GM23338 (cell line): ENCODE measurements at regions not wholly inside any gene's neighbourhood (a gene's known extent, or its start where the extent isn't known, plus 50 kb on each side); places are given as distances from the start of the nearest gene placed in this dataset.

Source experiments
- ATAC-seq: fragments of 200-7000 bp; cut with Tn5 transposase; 3 replicates; pipeline ENCODE4 v1.9.1; 2020
- DNase-seq: peaks from one replicate; pipeline ENCODE4 v3.0.0-alpha.2; 2015; ENCODE audit warnings: low spot score
- H2AFZ ChIP-seq: fragments of 200-600 bp; sonication (generic); 2 replicates; pipeline ENCODE4 v1.8.0; 2016; ENCODE audit warnings: antibody characterized with exemption, mild to moderate bottlenecking, moderate library complexity
- H3F3A ChIP-seq: fragments of 200-600 bp; sonication (generic); replicated peaks from 2 replicates; pipeline ENCODE4 v1.8.0; 2017; ENCODE audit warnings: antibody characterized with exemption, mixed run types, low read depth
- H3K27ac ChIP-seq: fragments of 200-600 bp; sonication (generic); 2 replicates; pipeline ENCODE4 v1.6.1; 2016; ENCODE audit warnings: low read depth
- H3K27me3 ChIP-seq: fragments of 200-600 bp; sonication (generic); 2 replicates; pipeline ENCODE4 v1.8.0; 2016; ENCODE audit warnings: mild to moderate bottlenecking, mixed run types, moderate library complexity; ENCODE audit not compliant: insufficient read depth
- H3K36me3 ChIP-seq: fragments of 200-600 bp; sonication (generic); 2 replicates; pipeline ENCODE4 v1.8.0; 2016; ENCODE audit warnings: mild to moderate bottlenecking; ENCODE audit not compliant: insufficient read depth
- H3K4me1 ChIP-seq: fragments of 200-600 bp; sonication (generic); 2 replicates; pipeline ENCODE4 v1.8.0; 2016; ENCODE audit warnings: mild to moderate bottlenecking, moderate library complexity; ENCODE audit not compliant: insufficient read depth
- H3K4me2 ChIP-seq: fragments of 200-600 bp; sonication (generic); 2 replicates; pipeline ENCODE4 v1.7.1; 2017; ENCODE audit warnings: mixed run types
- H3K4me3 ChIP-seq: fragments of 200-600 bp; sonication (generic); 2 replicates; pipeline ENCODE4 v1.6.1; 2016; ENCODE audit warnings: mixed run types
- H3K79me2 ChIP-seq: fragments of 200-600 bp; sonication (generic); replicated peaks from 2 replicates; pipeline ENCODE4 v1.8.0; 2017; ENCODE audit warnings: mild to moderate bottlenecking; ENCODE audit not compliant: insufficient read depth
- H3K9me2 ChIP-seq: fragments of 200-600 bp; sonication (generic); 2 replicates; pipeline ENCODE4 v1.8.0; 2017; ENCODE audit not compliant: insufficient read depth
- H4K20me1 ChIP-seq: fragments of 200-600 bp; sonication (generic); replicated peaks from 2 replicates; pipeline ENCODE4 v1.8.0; 2017; ENCODE audit warnings: mild to moderate bottlenecking; ENCODE audit not compliant: insufficient read depth
- H3K27ac Mint-ChIP-seq: 2 replicates; pipeline ENCODE4 v1.8.0; 2020; ENCODE audit warnings: inconsistent platforms, mild to moderate bottlenecking, moderate library complexity, mixed read lengths
- H3K27me3 Mint-ChIP-seq: 3 replicates; pipeline ENCODE4 v1.8.0; 2022; ENCODE audit warnings: low read depth, mild to moderate bottlenecking, moderate library complexity, mixed read lengths, inconsistent platforms; ENCODE audit not compliant: insufficient read depth, poor library complexity
- H3K36me3 Mint-ChIP-seq: 3 replicates; pipeline ENCODE4 v1.8.0; 2021; ENCODE audit warnings: low read depth, mild to moderate bottlenecking, inconsistent platforms, moderate library complexity, mixed read lengths
- H3K4me1 Mint-ChIP-seq: 3 replicates; pipeline ENCODE4 v1.8.0; 2020; ENCODE audit warnings: mild to moderate bottlenecking, inconsistent platforms, mixed read lengths
- H3K4me3 Mint-ChIP-seq: 3 replicates; pipeline ENCODE4 v1.8.0; 2021; ENCODE audit warnings: moderate library complexity, mild to moderate bottlenecking, inconsistent platforms, mixed read lengths
- H3K9me3 Mint-ChIP-seq: 3 replicates; pipeline ENCODE4 v1.8.0; 2020; ENCODE audit warnings: moderate library complexity, mild to moderate bottlenecking, inconsistent platforms, mixed read lengths
- CREB1 ChIP-seq: fragments of 250-450 bp; sonication (Bioruptor Pico); IDR thresholded peaks from 2 replicates; pipeline ENCODE4 v1.5.0; 2020; ENCODE audit warnings: low read depth, mild to moderate bottlenecking, moderate library complexity
- ETS1 ChIP-seq: IDR thresholded peaks from 2 replicates; pipeline ENCODE4 v1.6.1; 2016; ENCODE audit warnings: antibody characterized with exemption
- EZH2 ChIP-seq: fragments of 200-600 bp; sonication (generic); IDR thresholded peaks from one replicate; pipeline ENCODE4 v1.8.0; 2017; ENCODE audit warnings: antibody characterized with exemption, mild to moderate bottlenecking, low read depth; ENCODE audit not compliant: unreplicated experiment
- EZH2phosphoT487 ChIP-seq: fragments of 200-600 bp; sonication (generic); IDR thresholded peaks from one replicate; pipeline ENCODE4 v1.8.1; 2018; ENCODE audit warnings: antibody characterized with exemption; ENCODE audit not compliant: unreplicated experiment
- NANOG ChIP-seq: IDR thresholded peaks from 2 replicates; pipeline ENCODE4 v1.6.1; 2016; ENCODE audit warnings: antibody characterized with exemption, borderline replicate concordance
- POLR2AphosphoS5 ChIP-seq: IDR thresholded peaks from 2 replicates; pipeline ENCODE4 v1.6.1; 2016; ENCODE audit warnings: antibody characterized with exemption, low read depth
- STAT1 ChIP-seq: IDR thresholded peaks from one replicate; pipeline ENCODE4 v1.6.1; 2016; ENCODE audit warnings: antibody characterized with exemption; ENCODE audit not compliant: unreplicated experiment
- ZNF331 ChIP-seq: fragments of 250-450 bp; sonication (Bioruptor Pico); IDR thresholded peaks from 2 replicates; pipeline ENCODE4 v1.5.0; 2020; ENCODE audit warnings: low read depth, mild to moderate bottlenecking, moderate library complexity
- ZNF462 ChIP-seq: fragments of 250-450 bp; sonication (Bioruptor Pico); IDR thresholded peaks from 2 replicates; pipeline ENCODE4 v1.5.0; 2020; ENCODE audit warnings: mild to moderate bottlenecking, moderate library complexity

DNA sequence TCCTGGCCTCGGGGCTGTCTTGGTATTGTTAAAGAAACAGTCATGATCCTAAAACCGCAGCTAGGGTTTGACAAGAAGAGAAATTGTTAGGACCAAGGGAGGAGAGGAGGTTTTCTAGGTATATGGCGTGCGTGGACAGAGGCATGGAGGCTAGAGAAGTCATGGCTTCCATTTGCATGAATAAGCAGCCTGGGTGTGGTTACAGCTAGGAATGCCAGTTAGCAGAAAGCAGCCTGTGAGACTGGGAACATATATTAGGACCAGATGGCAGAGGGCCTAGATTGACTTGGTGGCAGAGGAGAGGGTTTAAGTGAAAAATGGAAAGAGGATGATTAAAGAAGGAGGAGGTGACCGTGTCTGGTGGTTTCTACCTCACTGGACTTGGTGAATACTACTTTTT, 573.6 kb upstream of the ARRDC4 start:
- TF ChIP-seq ZNF331 (CRISPR knock-in tag) (no peak), CREB1 (no peak), EZH2phosphoT487 (no peak), ETS1 (no peak), POLR2AphosphoS5 (no peak), STAT1 (no peak), EZH2 (no peak), NANOG (no peak)
- Histone ChIP-seq H3K27me3 (no peaks in the 10 kb centered on the region), H4K20me1 (0 out of 2 replicates have a peak, but pooled peaks cover 5% of the 10 kb centered on the region), H3K79me2 (no peaks in the 10 kb centered on the region), H2AFZ (no peak overlapping the region), H3K4me3 (no peak overlapping the region), H3K9me2 (no peaks in the 10 kb centered on the region; the same call in 1 of the 2 replicates), H3K27ac (no peak overlapping the region), H3K4me2 (no peak overlapping the region), H3K4me1 (peaks cover 10% of the 10 kb centered on the region), H3K36me3 (no peaks in the 10 kb centered on the region), H3F3A (no peaks in the 10 kb centered on the region)
- Mint-ChIP-seq H3K36me3 (no peaks in the 10 kb centered on the region), H3K4me3 (no peak overlapping the region), H3K27ac (no peak overlapping the region), H3K27me3 (peaks cover 2% of the 10 kb centered on the region), H3K4me1 (peaks cover 13% of the 10 kb centered on the region), H3K9me3 (no peaks in the 10 kb centered on the region)
- DNase-seq: no peak
- ATAC-seq: no peak

GRCh38 chr15:97401195-97401594, 559.3 kb upstream of the ARRDC4 start:
- Histone ChIP-seq H3K4me3 (no peak overlapping the region), H3K36me3 (no peaks in the 10 kb centered on the region), H3K9me2 (no peaks in the 10 kb centered on the region), H3K79me2 (no peaks in the 10 kb centered on the region), H3F3A (no peaks in the 10 kb centered on the region), H3K27ac (no peak overlapping the region), H3K4me2 (no peak overlapping the region), H4K20me1 (no peaks in the 10 kb centered on the region), H3K27me3 (no peaks in the 10 kb centered on the region), H2AFZ (no peak overlapping the region), H3K4me1 (no peaks in the 10 kb centered on the region)
- Mint-ChIP-seq H3K27ac (no peak overlapping the region), H3K4me1 (no peaks in the 10 kb centered on the region), H3K4me3 (no peak overlapping the region), H3K36me3 (no peaks in the 10 kb centered on the region), H3K9me3 (no peaks in the 10 kb centered on the region), H3K27me3 (no peaks in the 10 kb centered on the region)
- DNase-seq (no peak), ATAC-seq (no peak)
- TF ChIP-seq POLR2AphosphoS5: no peak
- no peak for TF ChIP-seq CREB1
- no peak for TF ChIP-seq ZNF462
